HCT116 (cell line): ENCODE measurements at regions not wholly inside any gene's neighbourhood (a gene's known extent, or its start where the extent isn't known, plus 50 kb on each side); places are given as distances from the start of the nearest gene placed in this dataset.

ENCODE experiments used
- ATAC-seq: fragments of 200-7000 bp; cut with Tn5 transposase; 2 replicates; pipeline ENCODE4 v1.9.1; 2020; ENCODE audit warnings: mild to moderate bottlenecking, moderate library complexity
- BruUV-seq: library from RNA; stranded (reverse); fragments of 400-500 nt; replicated peaks from 2 replicates; lab custom pipeline; 2021; lab: Mats Ljungman, UMichigan
- CTCF ChIA-PET: fragments of 300-600 bp; sonication (Branson Sonifier 250); formaldehyde crosslinking; loops from one replicate; lab custom pipeline; 2021; ENCODE audit warnings: antibody characterized with exemption; lab: Charles Lee
- POLR2A ChIA-PET: fragments of 300-600, 350-600 bp; sonication (Branson Sonifier 250); formaldehyde crosslinking; loops from one replicate; lab custom pipeline; 2021; ENCODE audit warnings: antibody characterized with exemption; lab: Charles Lee
- RAD21 ChIA-PET, 2 experiments: fragments of 300-600 bp; sonication (Branson Sonifier 250); formaldehyde crosslinking; loops; one replicate each; lab custom pipeline; 2023; ENCODE audit warnings: low total read pairs in 2 of 2; ENCODE audit not compliant: uncharacterized antibody in 2 of 2, unreplicated experiment in 2 of 2, low non-redundant PET in 1 of 2; lab: Charles Lee
- DNase-seq: peaks from one replicate; pipeline ENCODE4 v3.0.0-alpha.2; 2010; ENCODE audit warnings: low read depth, low spot score
- H2AFZ ChIP-seq: fragments of 200-600 bp; shearing (Covaris generic), sonication (generic); 2 replicates; pipeline ENCODE4 v1.6.1; 2017; ENCODE audit warnings: low read depth, mixed run types, mixed read lengths, antibody characterized with exemption, low read length; ENCODE audit not compliant: poor library complexity, severe bottlenecking
- H3K27ac ChIP-seq: 2 replicates; pipeline ENCODE4 v1.5.1; 2012; ENCODE audit warnings: low read depth, low read length
- H3K27me3 ChIP-seq: fragments of 200-600 bp; sonication (generic); 2 replicates; pipeline ENCODE4 v1.6.1; 2016; ENCODE audit warnings: mixed run types, low read length, mixed read lengths; ENCODE audit not compliant: insufficient read depth
- H3K36me3 ChIP-seq, 2 experiments: fragments of 200-500 bp in 1 of 2; fragments of 200-600 bp in 1 of 2; sonication (Bioruptor generic) in 1 of 2; sonication (generic) in 1 of 2; 2 replicates each; pipeline versions ENCODE4 v1.5.1 to v1.6.1; 2014 to 2016; ENCODE audit warnings: low read length in 2 of 2, inconsistent platforms in 1 of 2, mixed read lengths in 1 of 2, mixed run types in 1 of 2; ENCODE audit not compliant: insufficient read depth in 2 of 2, control insufficient read depth in 1 of 2
- H3K4me1 ChIP-seq, 2 experiments: fragments of 200-600 bp in 1 of 2; sonication (generic) in 1 of 2; 2 replicates each; pipeline versions ENCODE4 v1.5.1 to v1.6.1; 2012 to 2017; ENCODE audit warnings: low read length in 2 of 2, inconsistent platforms in 1 of 2, mild to moderate bottlenecking in 1 of 2, mixed read lengths in 1 of 2, mixed run types in 1 of 2, moderate library complexity in 1 of 2; ENCODE audit not compliant: insufficient read depth in 2 of 2, control insufficient read depth in 1 of 2
- H3K4me2 ChIP-seq: fragments of 200-600 bp; sonication (generic); 2 replicates; pipeline ENCODE4 v1.6.1; 2017; ENCODE audit warnings: mixed run types, low read length, mixed read lengths
- H3K4me3 ChIP-seq, 2 experiments: fragments of 200-600 bp in 1 of 2; sonication (generic) in 1 of 2; replicated peaks in 1 of 2; 2 replicates each; pipeline ENCODE4 v1.5.1; 2011 to 2016; ENCODE audit warnings: low read length in 2 of 2, control low read depth in 1 of 2, low read depth in 1 of 2, mild to moderate bottlenecking in 1 of 2, mixed read lengths in 1 of 2, mixed run types in 1 of 2
- H3K79me2 ChIP-seq: fragments of 200-600 bp; sonication (generic); 2 replicates; pipeline ENCODE4 v1.6.1; 2017; ENCODE audit warnings: mild to moderate bottlenecking, mixed run types, low read length, moderate library complexity, mixed read lengths; ENCODE audit not compliant: insufficient read depth
- H3K9ac ChIP-seq: fragments of 200-600 bp; sonication (generic); 2 replicates; pipeline ENCODE4 v1.6.1; 2016; ENCODE audit warnings: low read length, mixed read lengths
- H3K9me2 ChIP-seq: fragments of 200-600 bp; sonication (generic), shearing (Covaris generic); 2 replicates; pipeline ENCODE4 v1.6.1; 2017; ENCODE audit warnings: mixed run types, mild to moderate bottlenecking, moderate library complexity; ENCODE audit not compliant: insufficient read depth
- H3K9me3 ChIP-seq, 2 experiments: fragments of 200-500 bp in 1 of 2; fragments of 200-600 bp in 1 of 2; sonication (Bioruptor generic) in 1 of 2; sonication (generic) in 1 of 2; 2 replicates each; pipeline ENCODE4 v1.6.1; 2014 to 2017; ENCODE audit warnings: low read length in 2 of 2, mixed read lengths in 2 of 2, inconsistent platforms in 1 of 2, low read depth in 1 of 2, mild to moderate bottlenecking in 1 of 2, mixed run types in 1 of 2, moderate library complexity in 1 of 2; ENCODE audit not compliant: control insufficient read depth in 1 of 2, insufficient read depth in 1 of 2
- H4K20me1 ChIP-seq: fragments of 200-600 bp; sonication (generic), shearing (Covaris generic); 2 replicates; pipeline ENCODE4 v1.6.1; 2017; ENCODE audit warnings: mixed run types, mild to moderate bottlenecking, moderate library complexity; ENCODE audit not compliant: insufficient read depth
- CBX3 ChIP-seq: IDR thresholded peaks from 2 replicates; pipeline ENCODE4 v1.6.1; 2012; ENCODE audit warnings: low read depth
- CEBPB ChIP-seq: IDR thresholded peaks from 2 replicates; pipeline ENCODE4 v1.6.1; 2012; ENCODE audit warnings: low read depth
- CTCF ChIP-seq, 3 experiments: fragments of 200-600 bp in 1 of 3; sonication (generic) in 1 of 3; IDR thresholded peaks in 2 of 3; conservative IDR thresholded peaks in 1 of 3; 2 replicates each; pipeline ENCODE4 v1.5.1; 2012 to 2017; ENCODE audit warnings: low read depth in 2 of 3, low read length in 2 of 3, antibody characterized with exemption in 1 of 3, borderline replicate concordance in 1 of 3, control low read depth in 1 of 3, mild to moderate bottlenecking in 1 of 3, mixed read lengths in 1 of 3, mixed run types in 1 of 3, moderate library complexity in 1 of 3; ENCODE audit not compliant: insufficient read depth in 1 of 3
- EGR1 ChIP-seq: IDR thresholded peaks from 2 replicates; pipeline ENCODE4 v1.6.1; 2012; ENCODE audit warnings: low read depth
- ELF1 ChIP-seq: IDR thresholded peaks from 2 replicates; pipeline ENCODE4 v1.6.1; 2012; ENCODE audit warnings: low read depth, borderline replicate concordance
- EZH2 ChIP-seq: fragments of 200-600 bp; sonication (generic); IDR thresholded peaks from 2 replicates; pipeline ENCODE4 v1.6.1; 2017; ENCODE audit warnings: antibody characterized with exemption, mixed run types
- EZH2phosphoT487 ChIP-seq: fragments of 200-600 bp; IDR thresholded peaks from 2 replicates; pipeline ENCODE4 v1.6.1; 2018; ENCODE audit warnings: antibody characterized with exemption, borderline replicate concordance
- FOSL1 ChIP-seq: IDR thresholded peaks from 2 replicates; pipeline ENCODE4 v1.6.1; 2012; ENCODE audit warnings: low read depth
- POLR2A ChIP-seq: IDR thresholded peaks from 2 replicates; pipeline ENCODE4 v1.7.0; 2011; ENCODE audit warnings: borderline replicate concordance; ENCODE audit not compliant: insufficient read depth, insufficient read length; ENCODE audit errors: extremely low read depth
- POLR2AphosphoS5 ChIP-seq: IDR thresholded peaks from 2 replicates; pipeline ENCODE4 v1.6.1; 2011; ENCODE audit warnings: mild to moderate bottlenecking, low read depth, low read length, moderate library complexity
- RAD21 ChIP-seq: IDR thresholded peaks from 2 replicates; pipeline ENCODE4 v1.6.1; 2012; ENCODE audit warnings: low read depth, mild to moderate bottlenecking
- SIN3A ChIP-seq: IDR thresholded peaks from 2 replicates; pipeline ENCODE4 v1.6.1; 2012; ENCODE audit warnings: low read depth
- YY1 ChIP-seq: IDR thresholded peaks from 2 replicates; pipeline ENCODE4 v1.6.1; 2011; ENCODE audit warnings: low read length, low read depth, moderate library complexity, mild to moderate bottlenecking; ENCODE audit not compliant: insufficient replicate concordance; ENCODE audit errors: extremely low read depth
- ZFX ChIP-seq: fragments of 450-650 bp; IDR thresholded peaks from 2 replicates; pipeline ENCODE4 v1.6.1; 2017
- ZNF274 ChIP-seq: fragments of 200-500 bp; sonication (Bioruptor generic); IDR thresholded peaks from 2 replicates; pipeline ENCODE4 v1.6.1; 2014; ENCODE audit warnings: mild to moderate bottlenecking, low read depth, low read length, inconsistent platforms
- intact Hi-C: fragments of 100-400 bp; cut with micrococcal nuclease; formaldehyde crosslinking; loops from 2 replicates; pipeline ENCODE4 v1.10.0; 2022
- TF ChIP-seq, protein P1 (sequence below): IDR thresholded peaks from 2 replicates; pipeline ENCODE4 v1.6.1; 2012
- TF ChIP-seq, protein P2 (sequence below): IDR thresholded peaks from 2 replicates; pipeline ENCODE4 v1.6.1; 2012
- TF ChIP-seq, protein P3 (sequence below): IDR thresholded peaks from 2 replicates; pipeline ENCODE4 v1.6.1; 2012; ENCODE audit warnings: low read depth

- no peak for TF ChIP-seq CTCF (IDR thresholded peaks at IDR 0.05 in 2 of 3, conservative IDR thresholded peaks at IDR 0.05 in 1 of 3; ENCODE audit: borderline replicate concordance in 1 of 3, insufficient read depth in 1 of 3, low read depth in 2 of 3, low read length in 2 of 3)
- TF ChIP-seq POLR2AphosphoS5, result no peak
Observed at GRCh38 chr5:90015584-90016018, 394.0 kb downstream of the CETN3 start (continued).

- no peak overlapping the region for H3K27ac ChIP-seq
- intact Hi-C loops, result no loop called here
- no peak for DNase-seq
- H3K36me3 ChIP-seq, result no peaks in the 10 kb centered on the region
- no peaks in the 10 kb centered on the region for H3K9me2 ChIP-seq
- no peak overlapping the region for H3K4me2 ChIP-seq
- H3K4me1 ChIP-seq, result no peaks in the 10 kb centered on the region
- ChIA-PET POLR2A (no interaction called here), CTCF (no interaction called here), RAD21 (no interaction called here)
- no peaks in the 10 kb centered on the region for H3K27me3 ChIP-seq
- TF ChIP-seq SIN3A (no peak), CEBPB (no peak), YY1 (no peak), POLR2AphosphoS5 (no peak), EZH2 (no peak), ZFX (no peak), ZNF274 (no peak), CBX3 (no peak), FOSL1 (no peak), EZH2phosphoT487 (no peak), ELF1 (no peak), RAD21 (no peak), POLR2A (no peak), CTCF (IDR thresholded peaks at IDR 0.05 in 2 of 3, conservative IDR thresholded peaks at IDR 0.05 in 1 of 3; ENCODE audit: borderline replicate concordance in 1 of 3, insufficient read depth in 1 of 3, low read depth in 2 of 3, low read length in 2 of 3) (no peak), EGR1 (no peak)
- TF ChIP-seq, protein P1, sequence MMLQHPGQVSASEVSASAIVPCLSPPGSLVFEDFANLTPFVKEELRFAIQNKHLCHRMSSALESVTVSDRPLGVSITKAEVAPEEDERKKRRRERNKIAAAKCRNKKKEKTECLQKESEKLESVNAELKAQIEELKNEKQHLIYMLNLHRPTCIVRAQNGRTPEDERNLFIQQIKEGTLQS, result no peak
- TF ChIP-seq, protein P2, sequence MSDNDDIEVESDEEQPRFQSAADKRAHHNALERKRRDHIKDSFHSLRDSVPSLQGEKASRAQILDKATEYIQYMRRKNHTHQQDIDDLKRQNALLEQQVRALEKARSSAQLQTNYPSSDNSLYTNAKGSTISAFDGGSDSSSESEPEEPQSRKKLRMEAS, result no peak
- TF ChIP-seq, protein P3, sequence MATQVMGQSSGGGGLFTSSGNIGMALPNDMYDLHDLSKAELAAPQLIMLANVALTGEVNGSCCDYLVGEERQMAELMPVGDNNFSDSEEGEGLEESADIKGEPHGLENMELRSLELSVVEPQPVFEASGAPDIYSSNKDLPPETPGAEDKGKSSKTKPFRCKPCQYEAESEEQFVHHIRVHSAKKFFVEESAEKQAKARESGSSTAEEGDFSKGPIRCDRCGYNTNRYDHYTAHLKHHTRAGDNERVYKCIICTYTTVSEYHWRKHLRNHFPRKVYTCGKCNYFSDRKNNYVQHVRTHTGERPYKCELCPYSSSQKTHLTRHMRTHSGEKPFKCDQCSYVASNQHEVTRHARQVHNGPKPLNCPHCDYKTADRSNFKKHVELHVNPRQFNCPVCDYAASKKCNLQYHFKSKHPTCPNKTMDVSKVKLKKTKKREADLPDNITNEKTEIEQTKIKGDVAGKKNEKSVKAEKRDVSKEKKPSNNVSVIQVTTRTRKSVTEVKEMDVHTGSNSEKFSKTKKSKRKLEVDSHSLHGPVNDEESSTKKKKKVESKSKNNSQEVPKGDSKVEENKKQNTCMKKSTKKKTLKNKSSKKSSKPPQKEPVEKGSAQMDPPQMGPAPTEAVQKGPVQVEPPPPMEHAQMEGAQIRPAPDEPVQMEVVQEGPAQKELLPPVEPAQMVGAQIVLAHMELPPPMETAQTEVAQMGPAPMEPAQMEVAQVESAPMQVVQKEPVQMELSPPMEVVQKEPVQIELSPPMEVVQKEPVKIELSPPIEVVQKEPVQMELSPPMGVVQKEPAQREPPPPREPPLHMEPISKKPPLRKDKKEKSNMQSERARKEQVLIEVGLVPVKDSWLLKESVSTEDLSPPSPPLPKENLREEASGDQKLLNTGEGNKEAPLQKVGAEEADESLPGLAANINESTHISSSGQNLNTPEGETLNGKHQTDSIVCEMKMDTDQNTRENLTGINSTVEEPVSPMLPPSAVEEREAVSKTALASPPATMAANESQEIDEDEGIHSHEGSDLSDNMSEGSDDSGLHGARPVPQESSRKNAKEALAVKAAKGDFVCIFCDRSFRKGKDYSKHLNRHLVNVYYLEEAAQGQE, result no peak
- no peak overlapping the region for H2AFZ ChIP-seq
- no peaks in the 10 kb centered on the region for H3K9me3 ChIP-seq
- H4K20me1 ChIP-seq, result no peaks in the 10 kb centered on the region
- H3K9ac ChIP-seq, result no peak overlapping the region
- BruUV-seq, result no TSS peak
- no peaks in the 10 kb centered on the region for H3K79me2 ChIP-seq
- no peak overlapping the region for H3K4me3 ChIP-seq
- no peak for ATAC-seq
Observed at GRCh38 chr5:90014420-90014819, 395.1 kb downstream of the CETN3 start.
